ENCODE measurements at regions not wholly inside any gene's neighbourhood (a gene's known extent, or its start where the extent isn't known, plus 50 kb on each side); places are given as distances from the start of the nearest gene placed in this dataset.

- DNase-seq (ENCODE audit: low spot score) = no peak
Observed at GRCh38 chr6:9606435-9607134, 808.3 kb downstream of the TFAP2A start.

GRCh38 chr6:9594746-9595145, 820.1 kb downstream of the TFAP2A start:
- no peak for DNase-seq (ENCODE audit: low spot score)

DNA sequence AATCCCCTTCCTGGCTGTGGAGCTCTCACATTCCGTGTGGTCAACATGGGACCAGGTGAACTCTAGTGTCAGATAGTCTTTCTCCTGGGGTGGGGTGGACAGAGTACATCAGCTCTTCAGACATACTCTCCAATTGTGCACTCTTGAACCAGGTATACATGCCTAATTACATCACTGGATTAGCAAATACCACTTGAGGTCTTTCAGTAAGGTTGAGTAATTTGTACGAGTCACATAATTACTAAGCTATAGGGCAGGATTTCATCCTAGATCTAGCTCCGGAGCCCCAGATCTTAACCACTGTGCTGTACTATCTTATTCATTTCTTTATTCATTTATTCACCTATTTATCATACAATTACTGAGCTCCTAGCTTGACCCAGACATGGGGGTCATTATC, 821.3 kb downstream of the TFAP2A start:
- no peak for DNase-seq (ENCODE audit: low spot score)

GRCh38 chr6:9583753-9584352, 831.0 kb downstream of the TFAP2A start:
- no peak for DNase-seq (ENCODE audit: low spot score)

DNA sequence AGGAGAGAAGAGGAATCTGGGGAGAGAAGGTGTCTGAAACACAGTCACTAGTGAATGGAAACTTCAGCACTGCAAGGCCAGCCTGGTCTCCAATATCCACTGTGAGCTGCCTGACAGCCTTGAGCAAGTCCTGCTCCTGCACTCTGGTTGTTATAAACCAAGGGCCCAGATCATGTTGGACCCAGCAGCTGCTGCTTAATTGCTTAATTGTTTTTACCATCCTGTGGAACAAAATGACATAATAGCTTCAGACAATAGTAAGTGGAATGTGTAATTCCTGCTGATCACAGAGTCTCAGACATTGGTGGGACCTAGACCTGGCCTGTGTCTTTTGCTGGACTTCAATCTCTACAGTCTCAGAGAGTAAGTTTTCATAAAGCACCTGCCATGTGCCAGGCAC, 833.7 kb downstream of the TFAP2A start:
- no peak for DNase-seq (ENCODE audit: low spot score)

DNA sequence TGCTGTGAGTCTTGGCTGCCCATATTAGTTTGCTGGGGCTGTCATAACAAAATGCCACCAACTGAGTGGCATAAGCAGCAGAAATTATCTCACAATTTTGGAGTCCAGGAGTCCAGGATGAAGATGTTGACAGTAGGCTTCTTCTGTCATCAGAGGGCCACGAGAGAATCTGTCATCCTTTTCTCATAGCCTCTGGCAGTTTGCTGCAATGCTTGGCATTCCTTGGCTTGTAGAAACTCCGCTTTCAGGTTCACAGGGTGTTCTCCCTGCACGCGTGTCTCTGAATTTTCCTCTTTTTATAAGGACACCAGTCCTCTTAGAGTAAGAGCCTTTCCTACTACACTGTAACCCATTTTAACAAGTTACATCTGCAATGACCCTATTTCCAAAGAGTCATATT, 838.4 kb downstream of the TFAP2A start:
- no peak for DNase-seq (ENCODE audit: low spot score)

- DNase-seq (ENCODE audit: low spot score) = no peak
Observed at GRCh38 chr6:9566096-9566495, 848.8 kb downstream of the TFAP2A start.

- DNase-seq (ENCODE audit: low spot score) = no peak
Observed at GRCh38 chr6:9564021-9564420, 850.9 kb downstream of the TFAP2A start.

- DNase-seq (ENCODE audit: low spot score) = no peak
Observed at GRCh38 chr6:9563568-9563967, 851.3 kb downstream of the TFAP2A start.

DNA sequence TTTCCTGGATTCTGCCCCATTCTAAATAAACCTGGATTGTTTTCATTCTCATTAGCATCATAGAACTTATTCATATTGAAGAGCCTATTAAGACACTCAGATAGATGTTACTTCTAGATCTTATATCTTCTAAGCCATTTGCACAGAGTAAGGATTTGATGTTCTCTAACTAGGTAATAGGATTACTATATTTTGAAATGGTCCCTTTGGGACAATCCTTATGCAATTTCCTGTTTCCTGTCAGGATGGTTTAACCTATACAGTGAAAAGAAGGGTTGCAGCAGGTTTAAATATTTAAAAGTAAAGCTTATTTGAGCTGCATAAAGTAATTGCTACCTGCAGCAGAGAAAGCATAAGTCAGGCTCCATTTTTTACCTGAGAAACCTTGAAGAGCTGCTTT, 860.1 kb downstream of the TFAP2A start:
- DNase-seq (ENCODE audit: low spot score) = no peak

DNA sequence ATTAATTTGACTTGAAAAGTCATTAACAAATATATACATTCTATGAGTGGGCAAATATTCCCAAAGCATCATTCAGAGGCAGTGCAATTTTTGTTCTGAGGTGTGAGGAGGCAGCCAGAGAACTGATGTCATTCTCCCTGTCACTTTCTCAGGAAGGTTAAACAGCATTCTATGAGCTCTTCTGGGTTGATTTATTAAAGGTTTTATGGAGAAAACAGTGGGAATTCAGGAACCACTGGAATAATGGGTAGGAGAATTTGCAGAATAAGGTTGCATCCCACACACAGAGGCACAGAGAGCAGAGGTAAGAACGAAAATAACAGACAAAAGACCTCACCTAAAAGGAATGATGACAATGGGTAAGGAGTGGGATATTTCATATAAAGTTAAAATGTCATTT, 860.6 kb downstream of the TFAP2A start:
- no peak for DNase-seq (ENCODE audit: low spot score)

- no peak for DNase-seq (ENCODE audit: low spot score)
Observed at GRCh38 chr6:9553002-9553401, 861.9 kb downstream of the TFAP2A start.

DNA sequence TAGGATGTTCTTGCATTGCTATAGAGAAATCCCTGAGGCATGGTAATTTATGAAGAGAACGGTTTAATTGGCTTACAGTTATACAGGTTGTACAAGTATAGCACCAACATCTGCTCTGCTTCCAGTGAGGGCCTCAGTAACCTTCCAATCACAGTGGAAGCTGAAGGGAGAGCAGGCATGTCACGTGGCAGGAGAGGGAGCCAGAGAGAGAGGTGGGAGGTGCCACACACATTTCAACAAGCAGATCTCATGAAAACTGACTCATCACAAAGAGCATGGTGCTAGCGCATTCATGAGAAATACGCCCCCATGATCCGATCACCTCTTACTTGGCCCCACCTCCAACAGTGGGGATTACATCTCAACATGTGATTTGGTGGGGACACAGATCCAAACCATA, 871.2 kb downstream of the TFAP2A start:
- no peak for DNase-seq (ENCODE audit: low spot score)

DNA sequence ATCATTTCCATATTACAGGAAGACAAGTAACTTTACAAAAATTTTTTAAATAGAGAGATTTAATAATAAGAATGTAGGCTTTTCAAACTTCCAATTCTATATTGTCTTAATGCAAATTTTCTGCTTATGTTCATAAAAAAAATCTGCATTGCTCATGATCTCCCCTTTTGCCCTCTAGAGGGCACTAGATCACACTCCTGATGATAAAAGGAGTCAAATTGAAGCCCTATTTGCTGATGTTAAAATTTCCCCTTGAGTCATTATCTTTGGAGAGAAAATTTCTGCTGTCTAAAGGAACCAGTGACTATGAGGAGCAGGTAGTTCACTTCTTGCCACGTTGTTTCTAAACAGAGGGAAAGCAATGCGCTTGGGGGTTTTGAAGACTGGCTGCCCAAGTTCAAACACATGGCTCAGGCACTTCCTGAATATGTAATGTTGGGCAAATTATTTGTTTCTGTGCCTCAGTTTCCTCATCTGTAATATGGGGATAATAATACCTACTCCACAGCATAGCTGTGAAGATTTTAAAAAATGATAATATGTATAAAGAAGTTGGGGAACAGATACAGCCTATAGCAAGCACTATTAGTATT, 874.2 kb downstream of the TFAP2A start:
- peak; percentile 13 for DNase-seq (ENCODE audit: low spot score)

DNA sequence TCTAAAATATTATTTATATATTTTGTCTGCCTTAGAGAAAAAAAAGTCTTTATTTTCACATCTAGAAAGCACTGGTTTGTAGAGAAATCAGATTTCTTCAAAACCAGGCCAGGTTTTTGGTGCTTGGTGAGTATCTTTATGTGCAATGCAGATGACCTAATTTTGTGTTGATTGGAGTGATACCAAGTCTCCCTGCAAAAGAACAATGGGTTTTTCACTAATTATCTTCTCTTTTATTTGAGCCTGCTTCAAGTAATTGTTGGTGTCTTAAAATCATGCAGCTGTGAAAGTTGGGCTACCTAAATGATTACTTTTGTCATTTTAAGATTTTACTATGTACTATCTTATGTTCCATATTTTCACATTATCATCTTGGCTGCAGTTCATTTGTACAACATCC, 874.7 kb downstream of the TFAP2A start:
- no peak for DNase-seq (ENCODE audit: low spot score)

DNA sequence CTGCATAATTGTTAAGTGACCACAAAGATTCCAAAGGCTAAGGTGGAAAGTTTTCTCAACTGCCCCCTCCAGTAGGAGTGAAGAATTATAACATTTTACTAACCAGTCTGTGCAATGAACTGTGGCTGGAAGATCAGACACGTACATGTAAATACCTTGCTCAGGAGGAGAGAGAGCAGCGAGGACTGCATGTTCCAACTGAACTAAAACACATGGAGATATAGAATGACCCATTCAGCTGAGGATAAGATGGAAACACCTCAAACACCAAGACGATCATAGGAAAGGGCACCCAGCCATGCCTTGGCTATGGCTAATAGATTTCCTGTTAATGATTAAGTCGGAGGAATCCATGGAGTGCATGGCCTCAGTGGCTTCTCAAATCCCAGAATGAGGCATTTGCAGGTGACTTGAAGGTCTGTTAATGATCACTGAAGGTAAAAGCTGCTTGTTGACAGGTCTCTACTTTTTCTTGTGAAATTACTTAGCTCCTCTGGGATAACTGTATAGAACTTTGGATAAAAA, 875.6 kb downstream of the TFAP2A start:
- DNase-seq (ENCODE audit: low spot score) = no peak

DNA sequence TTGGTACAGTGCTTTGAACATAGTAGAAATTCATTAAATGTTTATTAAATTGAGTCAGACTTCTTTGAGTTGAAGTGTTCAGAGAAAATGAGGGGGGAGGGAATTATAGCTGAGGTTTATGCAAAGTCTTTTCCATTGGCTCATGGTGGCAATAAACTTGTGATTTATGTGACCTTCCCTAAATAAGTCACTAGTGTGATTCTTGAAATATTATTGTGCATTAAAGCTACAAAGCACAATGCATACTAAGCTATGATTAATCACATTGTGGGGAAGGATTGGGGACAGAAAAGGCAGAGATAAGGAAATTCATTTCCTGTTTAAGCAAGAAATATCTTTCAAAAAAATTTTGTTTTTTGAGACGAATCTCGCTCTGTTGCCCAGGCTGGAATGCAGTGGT, 877.5 kb downstream of the TFAP2A start:
- DNase-seq (ENCODE audit: low spot score) = no peak

DNA sequence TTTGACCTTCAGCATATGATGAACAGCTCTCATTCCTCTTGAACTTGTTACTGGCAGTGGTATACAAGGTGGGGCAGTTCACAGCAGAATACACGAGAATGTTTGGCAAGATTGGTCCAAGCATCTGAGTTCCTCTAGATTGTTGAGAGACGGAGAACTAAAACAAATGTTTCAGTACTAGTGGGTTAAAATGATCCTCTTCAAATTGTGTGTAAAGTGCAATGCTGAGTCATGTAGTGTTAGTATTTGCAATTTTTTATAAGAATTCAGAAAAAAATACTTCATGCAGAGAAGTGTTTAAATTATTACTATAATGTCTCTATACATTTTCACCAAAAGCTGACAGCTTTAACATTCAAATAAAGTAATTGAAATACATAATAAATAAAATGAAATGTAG, 879.8 kb downstream of the TFAP2A start:
- DNase-seq (ENCODE audit: low spot score) = no peak

GRCh38 chr6:9532621-9533557, 882.0 kb downstream of the TFAP2A start:
- no peak for DNase-seq (ENCODE audit: low spot score)

DNA sequence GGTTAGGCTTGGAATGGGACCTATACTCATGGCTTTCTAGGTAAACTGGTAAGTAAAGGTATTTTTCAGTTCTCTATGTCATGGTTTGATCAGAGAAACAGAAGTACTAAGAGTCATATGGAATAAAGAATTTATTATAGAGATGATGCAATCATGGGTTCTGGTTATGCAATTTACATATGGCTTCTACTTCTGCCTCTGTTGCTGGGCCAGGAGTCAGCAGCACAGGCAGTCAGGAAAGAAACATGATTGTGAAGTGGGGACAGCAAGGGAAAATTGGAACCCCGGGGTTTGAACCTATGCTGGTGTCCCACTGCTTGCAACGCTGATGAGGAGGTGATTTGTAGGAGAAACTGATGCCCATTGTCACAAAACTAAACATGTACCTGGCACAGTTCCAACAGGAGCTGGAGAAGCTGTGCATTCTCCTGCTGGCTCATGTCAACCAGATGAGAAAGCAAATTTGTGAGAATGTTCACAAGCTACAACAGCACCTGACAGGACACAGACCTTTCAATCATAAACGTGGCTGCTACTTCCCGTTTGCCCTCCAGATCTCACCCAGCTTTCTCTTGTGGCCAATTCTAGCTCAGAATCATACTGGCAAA, 887.1 kb downstream of the TFAP2A start:
- no peak for DNase-seq (ENCODE audit: low spot score)

GRCh38 chr6:9523462-9523861, 891.4 kb downstream of the TFAP2A start:
- no peak for DNase-seq (ENCODE audit: low spot score)

- no peak for DNase-seq (ENCODE audit: low spot score)
Observed at GRCh38 chr6:9522101-9522500, 892.8 kb downstream of the TFAP2A start.

Data from germinal center (tissue), 1 donor.